Adrenal gland (tissue), 9 donors: ENCODE measurements at regions not wholly inside any gene's neighbourhood (a gene's known extent, or its start where the extent isn't known, plus 50 kb on each side); places are given as distances from the start of the nearest gene placed in this dataset.
A peak's percentile ranks its signal among the peaks of the same experiment; 100 is the strongest.

Experiments used
- DNase-seq, 7 donors: peaks; one replicate each; pipeline ENCODE4 v3.0.0-alpha.2; 2019 to 2020
- H3K27ac ChIP-seq, 5 donors: fragments of 200-600 bp; sonication (generic) in 4 of 5; 1 replicate in 3 of 5; 2 replicates in 2 of 5; pipeline versions ENCODE4 v1.5.1 to v1.8.0; 2016 to 2020; ENCODE audit warnings: mild to moderate bottlenecking in 1 of 5
- H3K27me3 ChIP-seq: fragments of 200-600 bp; 2 replicates; pipeline ENCODE4 v1.8.0; 2021
- H3K36me3 ChIP-seq, 2 donors: fragments of 200-600 bp; replicated peaks in 1 of 2; 1 replicate in 1 of 2; 2 replicates in 1 of 2; pipeline versions ENCODE4 v1.5.1 to v1.8.0; 2018 to 2022
- H3K4me1 ChIP-seq, 2 donors: fragments of 200-600 bp; replicated peaks in 1 of 2; 1 replicate in 1 of 2; 2 replicates in 1 of 2; pipeline versions ENCODE4 v1.5.1 to v1.8.0; 2018 to 2021
- H3K4me3 ChIP-seq, 4 donors: fragments of 200-600 bp; sonication (generic) in 3 of 4; one replicate each; pipeline ENCODE4 v1.5.1; 2016 to 2018
- H3K9me3 ChIP-seq, 3 donors: fragments of 200-600 bp; sonication (generic) in 1 of 3; replicated peaks in 1 of 3; 1 replicate in 2 of 3; 2 replicates in 1 of 3; pipeline versions ENCODE4 v1.5.1 to v1.8.0; 2016 to 2021
- POLR2A ChIP-seq, 2 donors: fragments of 450-650 bp; IDR thresholded peaks; one replicate each; pipeline ENCODE4 v1.6.1; 2017; ENCODE audit warnings: antibody characterized with exemption in 2 of 2, mild to moderate bottlenecking in 2 of 2, moderate library complexity in 1 of 2
- WGBS, 4 donors: extraction: QIAGEN DNeasy Blood & Tissue Kit in 2 of 4; methylation state at CpG; one replicate each; pipeline versions ENCODE4 v1.1.5 to v1.1.7; 2013 to 2017; 5-methylcytosine and 5-hydroxymethylcytosine counted together
- intact Hi-C, 2 donors: fragments of 100-400 bp; cut with DNase I; formaldehyde crosslinking; loops; one replicate each; pipeline versions ENCODE4 v1.14.1 to v1.15.0; 2022 to 2023
- TF ChIP-seq, protein P1 (sequence below), 6 experiments: fragments of 450-650 bp in 4 of 6; fragments of 200-600 bp in 2 of 6; sonication (generic) in 1 of 6; IDR thresholded peaks; 1 replicate in 5 of 6; 2 replicates in 1 of 6; pipeline versions ENCODE4 v1.5.1 to v1.8.0; 2016 to 2021; ENCODE audit warnings: antibody characterized with exemption in 6 of 6, mild to moderate bottlenecking in 2 of 6, moderate library complexity in 1 of 6
- donor health status: healthy with polysubstance abuse.
- donor health status: Bipolar disorder and iron deficiency.
- donor health status: DM: yes; HTN: yes; CAD: no.
- donor health status: DM: no; HTN: no; CAD: no.
- donor health status: DM: no; HTN: no; CAD: no.

DNA sequence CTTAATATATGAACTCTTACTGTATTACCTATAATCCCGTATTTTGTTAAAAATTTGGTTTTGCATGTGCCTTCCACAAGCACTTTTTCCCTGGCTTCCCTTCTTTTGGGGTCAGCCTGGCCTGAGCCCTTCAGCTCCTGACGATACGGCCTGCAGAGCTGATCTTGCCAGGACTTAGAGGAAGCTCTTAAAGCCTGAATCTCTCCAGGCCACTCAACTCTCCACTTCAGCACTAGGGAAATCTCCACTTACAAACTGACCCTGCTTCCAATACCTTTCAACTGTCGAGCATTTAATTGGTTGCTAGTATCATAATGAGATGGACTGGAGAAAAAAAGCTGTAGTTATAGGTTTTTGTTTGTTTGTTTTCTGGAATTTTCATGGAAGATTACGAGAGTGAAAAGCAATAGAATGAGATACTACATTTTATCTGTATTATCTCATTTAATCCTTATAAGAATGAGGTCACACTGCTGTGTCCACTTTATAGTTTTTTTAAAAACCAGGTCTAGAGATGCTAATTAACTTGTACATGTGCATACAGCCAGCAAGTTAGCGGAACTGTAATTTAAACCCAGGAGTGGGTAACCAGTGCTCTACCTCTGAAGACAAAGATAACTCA lies 54.8 kb downstream of the ZBTB38 start:
- WGBS, 4 donors, result 75 to 80% (median 79%) methylated on average over 6 of the region's 6 CpGs
- Histone ChIP-seq H3K27me3 (no peaks in the 10 kb centered on the region), H3K4me1 (peaks cover 11 to 63% of the 10 kb centered on the region in 2 donors), H3K27ac (peak overlapping the region in 1 of 5 donors; percentile 71), H3K36me3 (peaks cover 0 to 18% of the 10 kb centered on the region in 2 donors), H3K4me3 (no peak overlapping the region), H3K9me3 (no peaks in the 10 kb centered on the region)
- no peak for TF ChIP-seq POLR2A (IDR thresholded peaks at IDR 0.05)
- TF ChIP-seq, protein P1, sequence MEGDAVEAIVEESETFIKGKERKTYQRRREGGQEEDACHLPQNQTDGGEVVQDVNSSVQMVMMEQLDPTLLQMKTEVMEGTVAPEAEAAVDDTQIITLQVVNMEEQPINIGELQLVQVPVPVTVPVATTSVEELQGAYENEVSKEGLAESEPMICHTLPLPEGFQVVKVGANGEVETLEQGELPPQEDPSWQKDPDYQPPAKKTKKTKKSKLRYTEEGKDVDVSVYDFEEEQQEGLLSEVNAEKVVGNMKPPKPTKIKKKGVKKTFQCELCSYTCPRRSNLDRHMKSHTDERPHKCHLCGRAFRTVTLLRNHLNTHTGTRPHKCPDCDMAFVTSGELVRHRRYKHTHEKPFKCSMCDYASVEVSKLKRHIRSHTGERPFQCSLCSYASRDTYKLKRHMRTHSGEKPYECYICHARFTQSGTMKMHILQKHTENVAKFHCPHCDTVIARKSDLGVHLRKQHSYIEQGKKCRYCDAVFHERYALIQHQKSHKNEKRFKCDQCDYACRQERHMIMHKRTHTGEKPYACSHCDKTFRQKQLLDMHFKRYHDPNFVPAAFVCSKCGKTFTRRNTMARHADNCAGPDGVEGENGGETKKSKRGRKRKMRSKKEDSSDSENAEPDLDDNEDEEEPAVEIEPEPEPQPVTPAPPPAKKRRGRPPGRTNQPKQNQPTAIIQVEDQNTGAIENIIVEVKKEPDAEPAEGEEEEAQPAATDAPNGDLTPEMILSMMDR (IDR thresholded peaks at IDR 0.05), result no peak
- intact Hi-C loops, result no loop called here
- DNase-seq, result no peak

DNA sequence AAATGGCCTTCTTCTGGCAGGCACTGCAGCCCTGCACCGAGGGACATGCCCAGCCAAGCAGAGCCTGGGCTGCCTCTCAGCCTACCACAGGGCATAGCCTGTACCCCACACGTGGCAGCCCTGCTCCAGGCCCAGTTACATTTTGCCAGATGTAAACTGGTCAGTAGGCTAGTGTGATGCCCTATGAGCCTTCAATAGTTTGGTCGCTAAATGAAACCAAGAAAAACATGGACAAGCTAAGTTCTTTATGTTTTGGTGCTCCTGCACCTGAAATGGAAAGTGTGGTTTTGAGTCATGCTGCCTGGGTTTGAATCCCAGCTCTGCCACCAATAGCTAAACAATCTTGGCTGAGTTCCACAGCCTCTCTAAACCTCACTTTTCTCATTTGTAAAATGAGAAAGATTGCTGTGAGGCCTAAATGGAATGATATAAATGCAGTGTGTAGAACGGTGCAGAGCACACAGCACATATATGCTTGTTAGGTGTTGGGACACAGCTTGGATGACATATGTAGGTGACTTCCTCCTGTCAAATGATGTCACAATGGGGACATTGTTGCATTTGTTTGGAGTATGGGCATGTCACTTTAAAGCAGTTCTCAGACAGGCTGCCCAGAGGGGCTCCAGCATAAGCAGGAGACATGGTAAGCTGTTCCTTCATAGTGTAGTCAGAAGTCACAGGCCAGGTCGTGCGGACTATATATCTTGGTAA lies 57.4 kb downstream of the ZBTB38 start:
- Histone ChIP-seq H3K4me3 (no peak overlapping the region), H3K27ac (peak overlapping the region in 4 of 5 donors; percentile 3 to 86 (median 69)), H3K27me3 (no peaks in the 10 kb centered on the region), H3K36me3 (peaks cover 0 to 9% of the 10 kb centered on the region in 2 donors), H3K4me1 (peaks cover 11 to 58% of the 10 kb centered on the region in 2 donors), H3K9me3 (no peaks in the 10 kb centered on the region)
- 79 to 82% (median 79%) methylated on average over 6 of the region's 6 CpGs for WGBS, 4 donors
- no peak for TF ChIP-seq POLR2A (IDR thresholded peaks at IDR 0.05)
- TF ChIP-seq, protein P1 (IDR thresholded peaks at IDR 0.05), result no peak
- no peak for DNase-seq
- intact Hi-C loops, result no loop called here

GRCh38 chr3:141426404-141427034 lies 58.2 kb downstream of the ZBTB38 start:
- peaks cover 11 to 55% of the 10 kb centered on the region in 2 donors for H3K4me1 ChIP-seq
- H3K27me3 ChIP-seq, result no peaks in the 10 kb centered on the region
- WGBS, 4 donors, result 8 to 23% (median 15%) methylated on average over 5 to 9 of the region's 9 CpGs
- H3K36me3 ChIP-seq, result peaks cover 0 to 12% of the 10 kb centered on the region in 2 donors
- no peak for TF ChIP-seq POLR2A (IDR thresholded peaks at IDR 0.05)
- TF ChIP-seq, protein P1 (IDR thresholded peaks at IDR 0.05), result no peak
- peak; percentile 85 to 95 (median 90) for DNase-seq
- H3K9me3 ChIP-seq, result no peaks in the 10 kb centered on the region
- H3K4me3 ChIP-seq, result no peak overlapping the region
- H3K27ac ChIP-seq, result peak overlapping the region; percentile 30 to 86 (median 57)
- intact Hi-C loops, result no loop called here

- DNase-seq, result no peak
- Histone ChIP-seq H3K4me1 (peaks cover 11 to 58% of the 10 kb centered on the region in 2 donors), H3K27ac (peak overlapping the region in 2 of 5 donors; percentile 25 to 46)
Observed at GRCh38 chr3:141427764-141428163, 59.1 kb upstream of the RASA2 start.

More at GRCh38 chr3:141427764-141428163, 59.1 kb upstream of the RASA2 start:
- no peak for TF ChIP-seq POLR2A (IDR thresholded peaks at IDR 0.05)
- TF ChIP-seq, protein P1 (IDR thresholded peaks at IDR 0.05), result no peak
- H3K4me3 ChIP-seq, result no peak overlapping the region
- no peaks in the 10 kb centered on the region for H3K9me3 ChIP-seq
- 75 to 86% (median 84%) methylated on average over 1 to 4 of the region's 4 CpGs for WGBS, 4 donors
- H3K27me3 ChIP-seq, result no peaks in the 10 kb centered on the region
- H3K36me3 ChIP-seq, result peaks cover 0 to 12% of the 10 kb centered on the region in 2 donors
- intact Hi-C loops, result no loop called here
